Choroid plexus epithelial cell (primary cell): ENCODE measurements at regions not wholly inside any gene's neighbourhood (a gene's known extent, or its start where the extent isn't known, plus 50 kb on each side); places are given as distances from the start of the nearest gene placed in this dataset.

ENCODE experiments used
- DNase-seq: peaks from one replicate; pipeline ENCODE4 v3.0.0-alpha.2; 2010; ENCODE audit warnings: low read depth
- H3K4me3 ChIP-seq: 2 replicates; pipeline ENCODE4 v1.5.1; 2011; ENCODE audit warnings: low read depth, mild to moderate bottlenecking, control low read depth, low read length, moderate library complexity
- CTCF ChIP-seq: conservative IDR thresholded peaks from 2 replicates; pipeline ENCODE4 v1.5.1; 2011; ENCODE audit warnings: low read depth, mild to moderate bottlenecking, control low read depth, inconsistent platforms, low read length, moderate library complexity

- no peak overlapping the region for H3K4me3 ChIP-seq
- TF ChIP-seq CTCF = no peak
Observed at GRCh38 chr4:32631831-32632230, 1911.7 kb downstream of the PCDH7 start.

GRCh38 chr4:32633421-32633820 is 1913.3 kb downstream of the PCDH7 start:
- DNase-seq = no peak
- no peak for TF ChIP-seq CTCF
- no peak overlapping the region for H3K4me3 ChIP-seq

More at GRCh38 chr4:32631831-32632230, 1911.7 kb downstream of the PCDH7 start:
- DNase-seq = no peak

GRCh38 chr4:32645653-32646052 is 1925.5 kb downstream of the PCDH7 start:
- H3K4me3 ChIP-seq = no peak overlapping the region
- DNase-seq = no peak
- no peak for TF ChIP-seq CTCF

GRCh38 chr4:32658019-32658418 is 1937.8 kb downstream of the PCDH7 start:
- no peak overlapping the region for H3K4me3 ChIP-seq
- no peak for DNase-seq
- no peak for TF ChIP-seq CTCF

GRCh38 chr4:32661229-32661628 is 1941.1 kb downstream of the PCDH7 start:
- no peak for DNase-seq
- no peak for TF ChIP-seq CTCF
- no peak overlapping the region for H3K4me3 ChIP-seq

GRCh38 chr4:32662803-32663202 is 1942.6 kb downstream of the PCDH7 start:
- H3K4me3 ChIP-seq = no peak overlapping the region
- DNase-seq = no peak
- TF ChIP-seq CTCF = no peak

- no peak for DNase-seq
- no peak for TF ChIP-seq CTCF
- H3K4me3 ChIP-seq = no peak overlapping the region
Observed at GRCh38 chr4:32672359-32672758, 1952.2 kb downstream of the PCDH7 start.
